DND-41 (cell line): ENCODE measurements at regions not wholly inside any gene's neighbourhood (a gene's known extent, or its start where the extent isn't known, plus 50 kb on each side); places are given as distances from the start of the nearest gene placed in this dataset.

ENCODE experiments used
- ATAC-seq: fragments of 200-7000 bp; cut with Tn5 transposase; 3 replicates; pipeline ENCODE4 v1.9.1; 2021; ENCODE audit warnings: low read depth; ENCODE audit not compliant: insufficient read depth
- DNase-seq: peaks from one replicate; pipeline ENCODE4 v3.0.0-alpha.2; 2020
- H2AFZ ChIP-seq: 2 replicates; pipeline ENCODE4 v1.6.0; 2012; ENCODE audit warnings: low read depth, low read length
- H3K27ac ChIP-seq: 2 replicates; pipeline ENCODE4 v1.5.1; 2012; ENCODE audit warnings: low read length, inconsistent platforms
- H3K27me3 ChIP-seq: fragments of 200-600 bp; sonication (generic); 2 replicates; pipeline ENCODE4 v1.6.0; 2012; ENCODE audit warnings: low read length, mild to moderate bottlenecking, inconsistent platforms; ENCODE audit not compliant: insufficient read depth, poor library complexity
- H3K36me3 ChIP-seq: 2 replicates; pipeline ENCODE4 v1.5.1; 2012; ENCODE audit warnings: low read length, inconsistent platforms; ENCODE audit not compliant: insufficient read depth
- H3K4me1 ChIP-seq: 2 replicates; pipeline ENCODE4 v1.5.1; 2012; ENCODE audit warnings: mild to moderate bottlenecking, low read length; ENCODE audit not compliant: insufficient read depth
- H3K4me2 ChIP-seq: 2 replicates; pipeline ENCODE4 v1.6.0; 2012; ENCODE audit warnings: mild to moderate bottlenecking, moderate library complexity, low read length, inconsistent platforms; ENCODE audit not compliant: insufficient read depth
- H3K4me3 ChIP-seq, 2 experiments: fragments of 200-600 bp in 1 of 2; shearing (Covaris generic) in 1 of 2; 2 replicates each; pipeline ENCODE4 v1.5.1; 2012 to 2016; ENCODE audit warnings: inconsistent platforms in 2 of 2, low read length in 2 of 2, mild to moderate bottlenecking in 2 of 2, low read depth in 1 of 2, moderate library complexity in 1 of 2
- H3K79me2 ChIP-seq: 2 replicates; pipeline ENCODE4 v1.6.0; 2012; ENCODE audit warnings: low read length, inconsistent platforms; ENCODE audit not compliant: insufficient read depth
- H3K9ac ChIP-seq: 2 replicates; pipeline ENCODE4 v1.6.0; 2012; ENCODE audit warnings: low read depth, mild to moderate bottlenecking, inconsistent platforms, low read length, moderate library complexity
- H3K9me3 ChIP-seq: 2 replicates; pipeline ENCODE4 v1.5.1; 2012; ENCODE audit warnings: low read length, moderate library complexity, mild to moderate bottlenecking, inconsistent platforms; ENCODE audit not compliant: insufficient read depth, severe bottlenecking
- H4K20me1 ChIP-seq: 2 replicates; pipeline ENCODE4 v1.6.0; 2012; ENCODE audit warnings: low read length; ENCODE audit not compliant: insufficient read depth
- CTCF ChIP-seq: IDR thresholded peaks from 2 replicates; pipeline ENCODE4 v1.5.1; 2012; ENCODE audit warnings: borderline replicate concordance, low read length, moderate library complexity, mild to moderate bottlenecking; ENCODE audit not compliant: poor library complexity, severe bottlenecking; ENCODE audit errors: extremely low read depth
- EZH2 ChIP-seq: IDR thresholded peaks from 3 replicates; pipeline ENCODE4 v1.6.1; 2012; ENCODE audit warnings: borderline replicate concordance, low read depth, mild to moderate bottlenecking, moderate library complexity, low read length, inconsistent platforms; ENCODE audit not compliant: severe bottlenecking

DNA sequence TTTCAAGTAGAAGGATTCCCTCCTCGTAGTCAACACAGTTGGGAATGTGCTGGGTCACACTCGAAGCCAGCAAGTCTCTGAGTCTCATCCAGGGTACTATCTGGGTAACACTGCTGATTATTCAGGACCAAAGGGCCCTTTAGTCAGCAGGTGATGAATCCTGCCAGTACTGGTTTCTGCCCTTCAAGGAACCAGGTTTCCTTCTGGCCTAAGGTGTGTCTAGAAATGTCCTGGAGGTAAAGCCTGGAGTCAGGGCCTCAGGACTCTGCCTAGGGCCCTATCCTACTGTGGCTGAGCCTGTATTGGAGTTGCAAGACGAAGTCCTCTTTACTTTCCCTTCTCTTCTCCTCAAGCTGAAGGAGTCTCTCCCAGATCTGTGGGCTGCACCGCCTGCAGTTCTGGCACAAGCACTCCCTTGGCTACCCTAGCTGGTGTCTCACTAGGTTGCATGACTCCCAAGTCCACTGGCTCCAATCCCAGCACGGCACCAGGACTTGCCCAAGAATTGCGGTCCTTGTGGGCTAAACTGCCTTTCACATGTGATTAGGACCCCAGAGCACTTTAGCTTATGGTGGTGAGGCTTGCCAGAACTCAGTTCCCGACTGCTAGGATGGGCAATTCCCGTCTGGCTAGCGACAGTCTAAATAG, 193.7 kb upstream of the PDE3A start:
- Histone ChIP-seq H3K27ac (no peak overlapping the region), H3K79me2 (no peaks in the 10 kb centered on the region), H3K9me3 (no peaks in the 10 kb centered on the region), H3K4me2 (no peak overlapping the region), H4K20me1 (no peaks in the 10 kb centered on the region), H3K36me3 (no peaks in the 10 kb centered on the region), H3K4me3 (no peak overlapping the region), H3K27me3 (no peaks in the 10 kb centered on the region), H3K9ac (no peak overlapping the region), H2AFZ (no peak overlapping the region), H3K4me1 (no peaks in the 10 kb centered on the region)
- ATAC-seq (no peak), DNase-seq (no peak)
- TF ChIP-seq CTCF (no peak), EZH2 (no peak)

GRCh38 chr12:20175704-20176388, 192.5 kb upstream of the PDE3A start:
- no peaks in the 10 kb centered on the region for H3K36me3 ChIP-seq
- no peak for TF ChIP-seq CTCF
- TF ChIP-seq EZH2: no peak
- no peaks in the 10 kb centered on the region for H3K79me2 ChIP-seq
- no peak overlapping the region for H3K4me2 ChIP-seq
- no peak for DNase-seq
- no peaks in the 10 kb centered on the region for H3K9me3 ChIP-seq
- no peaks in the 10 kb centered on the region for H4K20me1 ChIP-seq
- no peak overlapping the region for H3K27ac ChIP-seq
- no peak overlapping the region for H3K4me3 ChIP-seq
- no peaks in the 10 kb centered on the region for H3K4me1 ChIP-seq
- H3K9ac ChIP-seq: no peak overlapping the region
- no peak for ATAC-seq
- H3K27me3 ChIP-seq: no peaks in the 10 kb centered on the region
- H2AFZ ChIP-seq: no peak overlapping the region

GRCh38 chr12:20181416-20182180, 186.7 kb upstream of the PDE3A start:
- Histone ChIP-seq H3K9ac (no peak overlapping the region), H3K27ac (no peak overlapping the region), H3K36me3 (no peaks in the 10 kb centered on the region), H3K79me2 (no peaks in the 10 kb centered on the region), H3K27me3 (no peaks in the 10 kb centered on the region), H4K20me1 (no peaks in the 10 kb centered on the region), H3K9me3 (no peaks in the 10 kb centered on the region), H3K4me3 (no peak overlapping the region), H2AFZ (no peak overlapping the region), H3K4me2 (no peak overlapping the region), H3K4me1 (no peaks in the 10 kb centered on the region)
- DNase-seq (no peak), ATAC-seq (no peak)
- TF ChIP-seq EZH2 (no peak), CTCF (no peak)
